Iris pigment epithelial cell (primary cell): ENCODE measurements at regions not wholly inside any gene's neighbourhood (a gene's known extent, or its start where the extent isn't known, plus 50 kb on each side); places are given as distances from the start of the nearest gene placed in this dataset.

Experiments used
- DNase-seq: peaks from one replicate; pipeline ENCODE4 v3.0.0-alpha.2; 2011; ENCODE audit warnings: low read depth

DNA sequence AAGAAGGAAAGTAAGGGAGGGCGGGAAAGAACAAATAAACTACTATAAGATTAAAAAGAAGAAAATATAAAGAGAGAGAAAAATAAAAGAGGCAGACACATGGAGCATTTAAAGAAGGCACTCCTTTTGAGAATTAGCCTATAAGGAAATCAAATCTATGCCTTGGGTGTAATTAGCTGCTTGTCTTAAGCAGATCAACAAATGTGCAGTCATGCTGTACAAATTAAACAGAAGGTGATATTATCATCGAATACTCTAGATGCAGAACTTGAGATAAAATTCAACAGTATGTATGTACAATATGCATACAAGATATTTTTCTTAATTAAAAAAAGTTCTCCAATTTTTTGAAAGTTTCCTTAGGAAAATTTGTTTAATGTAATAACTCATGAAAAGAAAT lies 623.0 kb upstream of the CHORDC1 start:
- no peak for DNase-seq

DNA sequence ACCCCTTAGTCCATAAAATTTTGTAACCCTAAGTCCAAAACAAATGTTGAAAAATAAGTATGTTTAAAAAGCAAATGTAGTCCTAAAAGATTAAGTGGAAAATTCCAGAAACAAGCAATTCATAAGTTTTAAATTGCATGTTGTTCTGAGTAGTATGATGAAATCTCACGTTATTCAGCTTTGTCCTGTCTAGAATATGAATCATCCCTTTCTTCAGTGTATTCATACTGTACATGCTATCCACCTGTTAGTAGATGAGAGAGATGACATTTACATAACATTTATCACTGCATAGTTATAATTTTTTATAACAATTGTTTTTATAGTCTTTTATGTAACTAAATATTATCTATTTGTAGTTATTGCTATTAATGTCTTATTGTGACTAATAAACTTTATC lies 622.3 kb upstream of the CHORDC1 start:
- no peak for DNase-seq

DNA sequence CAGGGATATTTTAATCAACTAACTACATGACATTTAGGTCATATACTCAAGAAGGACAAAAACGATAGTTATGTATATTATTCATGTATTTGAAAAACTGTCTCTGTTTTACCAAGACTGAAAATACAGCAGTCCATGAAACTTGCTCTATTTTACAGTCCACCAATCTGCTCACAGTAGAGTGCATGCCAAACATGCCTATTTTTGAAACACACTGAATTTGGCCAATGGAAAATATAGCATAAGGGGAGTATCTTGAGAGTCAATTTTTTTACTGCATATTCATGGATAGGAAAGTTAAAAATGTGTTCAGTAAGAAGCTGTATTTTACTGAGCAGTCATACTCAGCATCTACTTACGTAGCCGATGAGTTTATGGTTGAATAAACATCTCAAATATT lies 621.2 kb upstream of the CHORDC1 start:
- DNase-seq = no peak

DNA sequence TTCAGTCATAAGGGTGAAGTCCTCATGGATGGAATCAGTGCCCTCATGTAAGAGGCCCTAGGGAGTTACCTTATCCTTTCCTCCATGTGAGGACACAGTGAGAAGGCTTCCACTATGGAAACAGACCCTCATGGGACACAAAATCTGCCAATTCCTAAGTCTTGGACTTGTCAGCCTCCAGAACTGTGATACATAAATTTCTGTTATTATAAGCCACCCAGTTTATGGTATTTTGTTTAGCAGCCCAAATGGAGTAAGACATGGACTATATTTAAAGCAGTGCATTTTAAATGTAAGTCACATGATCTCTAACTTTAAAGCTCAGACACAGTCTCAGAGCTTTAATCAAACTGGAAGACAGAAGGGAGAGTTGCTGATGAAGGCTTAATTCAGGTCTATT lies 619.8 kb upstream of the CHORDC1 start:
- DNase-seq = no peak

DNA sequence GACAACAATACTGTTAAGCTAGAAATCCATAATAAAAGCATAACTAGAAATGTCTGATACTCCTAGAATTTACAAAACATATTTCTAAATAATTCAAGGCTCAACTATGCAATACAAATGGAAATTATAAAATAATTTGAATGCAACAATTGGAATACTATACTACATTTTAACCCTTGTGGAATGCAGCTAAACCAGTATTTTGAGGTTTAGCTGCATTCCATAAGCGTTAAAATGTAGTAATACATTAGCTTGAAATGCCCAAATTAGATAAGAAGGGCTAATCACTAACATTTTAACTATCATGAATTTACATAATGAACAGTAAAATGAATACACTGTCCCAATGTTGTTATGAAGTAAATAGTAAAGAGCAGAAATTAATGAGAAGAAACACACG lies 617.2 kb upstream of the CHORDC1 start:
- no peak for DNase-seq

DNA sequence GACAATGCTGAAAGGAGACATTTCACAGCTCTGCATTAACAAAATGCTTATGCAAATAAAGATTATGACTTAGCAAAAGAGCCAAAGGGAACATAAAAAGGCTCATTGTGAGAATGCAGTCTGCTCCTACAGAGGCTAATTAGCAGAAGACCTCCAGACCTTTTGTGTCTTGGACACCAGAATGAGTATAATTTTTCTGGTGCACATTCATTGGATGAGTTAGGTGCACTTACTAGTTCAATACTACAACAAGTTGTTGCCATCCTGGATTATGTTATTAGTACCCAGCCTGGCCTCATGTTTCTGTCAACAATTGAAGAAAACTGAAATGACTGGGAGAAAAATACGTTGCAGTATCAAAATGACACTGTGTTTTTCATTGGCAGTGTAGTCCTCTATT lies 613.2 kb upstream of the CHORDC1 start:
- no peak for DNase-seq

DNA sequence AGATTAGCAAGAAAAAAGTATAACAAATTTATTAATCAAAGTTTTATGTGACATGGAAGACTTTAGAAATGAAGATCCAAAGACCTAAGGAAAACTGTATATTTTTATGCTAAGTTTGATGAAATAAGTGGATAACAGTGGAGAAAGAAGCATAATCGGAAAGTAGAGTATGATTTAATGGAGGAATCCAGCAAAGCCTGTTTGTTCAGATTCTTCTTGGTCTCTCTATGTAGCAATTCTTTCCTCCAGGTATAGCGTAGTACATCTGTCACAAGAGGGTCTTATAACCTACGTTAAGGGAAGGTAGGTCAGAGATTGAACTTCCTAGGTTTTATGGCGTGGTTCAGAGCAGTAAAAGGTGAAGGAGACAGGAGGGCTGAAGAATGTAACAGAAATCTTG lies 600.6 kb upstream of the CHORDC1 start:
- DNase-seq = no peak

DNA sequence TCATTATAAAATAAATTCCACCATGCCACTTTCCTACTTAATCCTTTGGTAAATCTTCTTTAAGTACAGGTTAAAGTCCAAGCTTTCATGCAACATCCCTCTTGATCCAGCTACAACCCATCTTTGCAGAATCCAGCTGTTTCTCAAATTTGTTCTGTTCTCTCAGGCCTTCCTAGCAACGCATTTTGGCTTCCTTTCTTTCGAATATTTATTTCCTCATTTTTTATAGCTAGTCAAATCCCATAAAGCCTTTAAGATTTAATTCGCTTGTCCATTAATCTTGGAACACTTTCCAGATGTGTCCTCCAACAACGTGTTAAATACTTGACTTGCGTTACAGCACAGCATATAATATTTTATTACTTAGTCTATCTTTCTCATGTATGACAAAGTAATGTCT lies 600.1 kb upstream of the CHORDC1 start:
- DNase-seq = no peak

DNA sequence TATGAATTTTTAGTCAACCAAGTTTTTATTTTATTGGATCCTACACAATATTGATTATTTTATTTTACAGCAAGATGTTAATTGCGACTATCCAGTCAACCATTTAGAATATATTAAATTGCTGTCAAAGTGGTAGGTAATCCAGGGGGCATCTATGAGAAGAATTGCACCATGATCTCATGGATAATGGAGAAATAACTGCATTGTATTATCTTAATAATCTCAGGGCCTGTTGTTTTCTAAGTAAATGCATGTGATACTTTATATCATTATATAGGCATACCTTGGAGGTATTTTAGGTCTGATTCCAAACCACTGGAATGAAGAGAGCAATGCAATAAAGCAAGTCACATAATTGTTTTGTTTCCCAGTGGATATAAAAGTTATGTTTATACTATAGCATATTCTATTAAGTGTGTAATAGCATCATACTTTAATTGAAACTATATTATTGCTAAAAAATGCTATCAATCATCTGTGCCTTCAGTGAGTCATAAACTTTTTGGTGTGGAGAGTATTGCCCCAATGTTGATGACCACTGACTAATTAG lies 595.4 kb upstream of the CHORDC1 start:
- no peak for DNase-seq

DNA sequence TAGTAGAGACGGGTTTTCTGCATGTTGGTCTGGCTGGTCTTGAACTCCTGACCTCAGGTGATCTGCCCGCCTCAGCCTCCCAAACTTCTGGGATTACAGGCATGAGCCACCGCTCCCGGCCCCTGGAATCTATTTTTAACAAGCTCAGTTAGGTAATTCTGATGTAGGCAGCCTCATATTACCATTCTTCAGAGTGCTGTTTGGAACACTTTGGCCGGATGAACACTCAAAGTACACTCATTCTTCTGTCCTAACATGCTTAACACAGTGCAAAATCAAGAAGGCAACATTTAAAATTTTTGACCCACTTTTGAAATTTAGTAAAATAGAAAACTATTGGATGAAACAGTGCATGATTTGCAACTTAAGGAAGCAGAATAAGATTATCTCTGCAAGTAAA lies 586.7 kb upstream of the CHORDC1 start:
- no peak for DNase-seq

DNA sequence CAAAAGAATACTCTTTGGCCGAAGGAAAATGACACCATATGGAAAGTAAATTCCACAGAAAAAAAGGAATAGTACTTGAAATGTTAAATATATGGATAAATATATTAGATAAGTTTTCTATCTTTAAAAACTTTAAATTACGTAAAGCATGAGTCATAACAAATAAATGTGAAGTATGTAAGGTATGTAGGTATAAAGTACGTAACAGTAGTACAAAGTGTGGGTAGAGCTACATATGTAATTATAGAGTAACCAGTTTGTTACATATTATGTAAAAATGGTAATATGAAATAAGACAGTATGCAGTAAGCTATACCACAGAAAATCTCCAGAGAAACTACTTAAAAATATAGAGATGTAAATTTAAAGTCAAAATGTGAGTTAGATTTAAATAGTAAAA lies 582.3 kb upstream of the CHORDC1 start:
- peak; percentile 0 for DNase-seq

DNA sequence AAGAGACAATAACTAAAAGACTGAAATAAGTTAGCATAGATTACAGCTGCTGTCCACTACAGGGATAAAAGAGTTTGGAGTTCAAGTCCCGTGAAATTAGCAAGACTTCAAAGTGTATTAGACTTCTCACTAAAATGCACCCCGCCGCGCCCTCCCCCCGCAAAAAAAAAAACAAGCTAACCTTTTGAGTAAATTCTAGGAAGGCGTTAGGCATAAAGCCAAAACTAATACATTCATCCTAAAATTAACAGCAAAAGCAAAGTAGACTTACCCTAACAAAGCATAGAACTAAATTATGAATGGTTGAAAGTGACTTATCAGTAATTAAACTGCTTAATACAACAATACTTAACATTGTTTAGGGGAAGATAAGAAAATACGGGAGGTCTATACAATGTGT lies 581.0 kb upstream of the CHORDC1 start:
- DNase-seq = no peak

DNA sequence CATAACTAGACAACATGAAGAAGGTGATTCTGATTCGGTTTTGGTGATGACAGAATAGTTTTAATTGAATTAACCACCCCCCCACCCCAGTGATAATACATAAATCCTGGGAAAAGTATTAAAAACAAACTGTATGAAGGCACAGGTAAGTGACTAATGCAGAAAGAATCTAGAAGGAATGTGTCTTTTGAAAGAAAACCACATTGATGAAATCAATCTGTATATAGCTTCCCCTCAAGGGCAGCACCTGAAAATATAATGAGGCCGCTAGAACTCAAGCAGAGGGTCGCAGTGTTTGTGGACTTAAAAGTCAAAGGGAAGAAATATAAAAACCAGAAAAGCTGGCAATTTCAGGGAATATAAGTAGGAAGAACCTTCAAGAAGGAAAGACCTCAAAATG lies 580.5 kb upstream of the CHORDC1 start:
- peak; percentile 0 for DNase-seq

DNA sequence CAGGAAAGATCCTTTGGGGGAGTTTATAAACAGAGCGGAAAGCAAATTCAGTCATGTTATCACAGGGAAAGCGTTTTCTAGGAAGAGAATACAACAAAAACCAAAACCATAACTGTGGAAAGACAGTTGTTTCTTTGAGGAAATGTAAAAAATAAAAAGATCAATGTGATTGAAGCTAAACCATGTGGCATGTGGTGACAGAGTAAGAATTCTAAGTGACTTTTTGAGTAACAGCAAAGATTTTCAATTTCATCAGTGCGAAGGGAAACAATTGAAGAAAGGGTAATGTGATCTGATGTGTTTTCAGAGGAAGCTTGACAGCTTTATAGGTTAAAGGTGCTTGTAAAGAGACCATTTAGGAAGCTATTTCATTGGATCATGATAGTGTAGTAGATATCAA lies 575.9 kb upstream of the CHORDC1 start:
- no peak for DNase-seq

DNA sequence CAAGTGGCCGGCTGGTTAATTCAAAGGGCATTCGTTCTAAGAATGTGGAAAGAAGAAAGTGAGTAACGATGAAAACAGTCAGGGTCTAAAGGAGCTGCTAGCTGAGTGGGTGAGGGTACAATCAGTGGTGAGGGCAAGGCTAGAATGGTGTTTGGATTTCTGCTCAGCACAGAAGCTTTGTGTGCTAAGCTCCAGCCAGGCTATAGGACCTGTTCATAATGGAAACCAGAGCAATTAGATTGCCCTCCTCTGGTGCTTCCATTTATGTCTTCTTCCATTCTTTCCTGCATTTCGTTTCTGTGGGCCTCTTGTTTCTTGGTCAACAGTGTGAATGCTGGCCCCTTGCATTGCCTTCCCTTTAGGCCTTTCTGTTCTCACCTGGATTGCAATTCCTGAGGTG lies 572.9 kb upstream of the CHORDC1 start:
- no peak for DNase-seq

DNA sequence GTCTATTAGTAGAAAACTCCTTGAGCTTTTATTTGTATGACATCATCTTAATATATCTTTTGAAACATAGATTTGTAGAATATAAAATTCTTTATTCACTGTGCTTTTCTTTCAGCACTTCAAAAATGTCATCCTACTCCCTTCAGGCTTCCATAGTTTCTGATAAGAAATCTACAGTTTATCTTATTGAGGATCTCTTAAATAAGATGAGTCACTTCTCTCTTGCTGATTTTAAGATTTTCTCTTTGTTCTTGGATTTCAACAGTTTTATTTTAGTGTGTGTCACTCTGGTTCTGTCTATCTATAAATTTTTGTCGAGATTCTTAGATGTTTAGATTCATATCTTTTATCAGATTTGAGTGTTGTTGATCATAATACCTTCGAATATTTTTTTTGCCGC lies 566.1 kb upstream of the CHORDC1 start:
- no peak for DNase-seq

DNA sequence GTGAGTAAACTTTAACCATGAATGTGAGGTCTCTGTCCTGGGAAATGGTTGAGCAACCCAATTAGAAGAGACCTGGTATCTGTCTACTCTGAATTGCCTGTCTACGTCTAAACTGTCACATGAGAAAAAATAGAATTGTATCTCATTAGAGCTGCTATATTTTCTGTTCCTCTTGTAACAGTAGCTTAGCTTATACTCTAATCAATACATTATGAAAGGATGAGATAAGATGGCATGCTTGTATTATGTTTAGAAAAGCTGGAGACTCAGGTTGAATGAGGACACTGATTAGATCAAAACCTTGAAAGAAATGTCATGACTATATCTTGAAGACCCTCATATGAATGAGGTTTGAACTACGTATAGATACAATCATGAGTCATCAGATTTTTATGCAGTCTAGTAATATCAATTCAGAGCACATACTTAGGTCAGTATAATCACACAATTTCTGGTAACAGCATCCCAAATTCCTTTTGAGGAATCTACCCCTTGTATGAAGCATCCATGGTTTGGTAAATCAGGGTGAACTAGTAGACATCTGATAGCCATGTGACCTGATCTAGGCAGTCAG lies 561.5 kb upstream of the CHORDC1 start:
- no peak for DNase-seq

DNA sequence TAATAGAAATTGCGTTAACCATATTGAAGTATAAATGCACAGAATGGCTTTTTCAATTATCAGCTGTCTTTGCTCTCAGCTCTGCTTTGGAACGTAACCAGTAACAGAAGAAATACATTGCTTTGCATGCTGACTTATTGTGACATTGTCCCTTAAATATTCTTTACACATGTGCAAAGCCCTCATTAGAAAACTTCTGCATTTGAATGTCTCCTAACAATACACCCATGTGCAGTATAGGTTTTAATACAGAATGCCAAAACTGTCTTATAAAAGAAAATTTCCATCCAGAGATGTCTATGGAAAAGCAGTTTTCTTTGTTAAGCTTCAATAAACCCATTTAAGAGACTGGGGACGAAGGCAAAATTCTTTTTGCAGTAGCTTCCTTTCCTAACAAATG lies 560.3 kb upstream of the CHORDC1 start:
- DNase-seq = no peak

DNA sequence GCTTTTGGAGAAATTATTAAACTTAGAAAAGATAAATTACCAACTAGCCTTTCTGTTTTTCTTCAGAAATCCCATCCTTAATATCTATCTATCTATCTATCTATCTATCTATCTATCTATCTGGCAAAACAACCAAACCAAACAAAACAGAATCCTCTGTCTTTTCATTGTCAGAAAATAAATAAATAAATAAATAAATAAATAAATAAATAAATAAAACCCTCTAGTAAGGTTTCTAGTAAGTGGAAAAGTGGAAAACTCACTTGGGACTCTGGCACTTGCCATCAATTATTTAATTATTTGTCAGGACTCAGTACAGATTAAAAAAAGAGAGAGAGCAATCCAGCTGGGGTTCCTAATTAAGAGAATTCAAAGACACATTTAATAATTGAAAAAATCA lies 556.2 kb upstream of the CHORDC1 start:
- DNase-seq = no peak

DNA sequence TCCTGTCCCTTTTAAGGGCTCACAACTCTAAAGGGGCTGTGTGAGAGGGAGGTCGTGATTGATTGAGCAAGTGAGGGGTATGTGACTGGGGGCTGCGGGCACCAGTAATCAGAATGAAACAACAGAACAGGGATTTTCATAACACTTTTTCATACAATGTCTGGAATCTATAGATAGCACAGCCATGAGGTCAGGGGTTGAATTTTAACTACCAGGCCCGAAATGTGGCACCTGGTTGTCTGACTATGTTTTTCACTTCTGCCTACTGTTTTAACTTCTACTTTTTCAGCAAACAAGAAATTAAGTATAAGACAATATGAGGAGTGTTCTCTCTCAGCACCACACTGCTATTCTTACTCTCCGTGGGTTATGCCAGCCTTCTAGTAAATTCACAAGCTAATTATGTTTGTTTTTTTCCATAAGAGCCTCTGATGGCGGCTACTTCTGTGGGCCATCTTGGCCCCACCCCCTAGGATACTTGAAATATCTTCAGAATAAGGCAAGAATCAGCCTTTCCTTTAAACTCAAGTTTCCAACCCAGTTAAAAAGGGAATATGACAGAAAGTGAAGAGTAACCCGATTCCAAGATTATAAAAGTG lies 552.8 kb upstream of the CHORDC1 start:
- DNase-seq = no peak

DNA sequence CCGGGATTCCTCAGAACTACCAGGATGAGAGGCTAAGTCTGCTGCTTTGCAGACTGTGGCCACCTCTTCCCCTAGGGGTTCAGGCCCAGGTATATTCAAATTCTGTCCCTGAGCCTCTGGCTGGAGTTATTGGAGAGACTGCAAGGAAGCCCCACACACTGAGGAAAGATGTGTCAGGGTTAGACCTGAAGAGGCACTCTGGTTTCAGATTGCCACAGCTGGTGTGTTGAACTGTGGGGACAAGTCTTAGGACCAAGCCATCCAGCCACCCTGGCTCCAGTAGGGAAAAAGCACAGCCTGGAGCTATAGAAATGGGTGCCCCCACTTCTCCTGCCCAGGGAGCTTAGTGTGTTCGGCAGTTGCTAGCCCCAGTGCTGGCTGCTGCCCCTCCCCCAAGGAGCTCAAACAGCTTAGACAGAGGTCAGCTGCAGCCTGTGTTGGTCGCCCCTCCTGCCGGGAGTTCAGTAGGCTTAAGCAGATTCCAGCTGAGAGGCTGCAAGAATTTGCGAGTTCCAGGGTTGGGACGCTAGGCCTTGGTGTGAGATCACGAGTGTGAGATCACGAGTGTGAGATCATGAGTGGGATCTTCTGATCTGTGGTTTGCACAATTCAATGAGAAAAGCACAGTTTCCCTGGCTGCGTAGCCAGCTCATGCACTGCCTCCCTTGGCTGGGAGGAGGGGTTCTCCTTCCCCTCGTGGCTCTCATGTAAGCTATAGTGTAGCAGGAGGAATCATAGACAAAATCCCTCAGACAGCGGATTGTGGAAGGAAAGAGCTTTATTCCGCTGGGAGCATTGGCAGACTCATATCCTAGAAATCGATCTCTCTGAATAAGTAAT lies 552.1 kb upstream of the CHORDC1 start:
- no peak for DNase-seq

DNA sequence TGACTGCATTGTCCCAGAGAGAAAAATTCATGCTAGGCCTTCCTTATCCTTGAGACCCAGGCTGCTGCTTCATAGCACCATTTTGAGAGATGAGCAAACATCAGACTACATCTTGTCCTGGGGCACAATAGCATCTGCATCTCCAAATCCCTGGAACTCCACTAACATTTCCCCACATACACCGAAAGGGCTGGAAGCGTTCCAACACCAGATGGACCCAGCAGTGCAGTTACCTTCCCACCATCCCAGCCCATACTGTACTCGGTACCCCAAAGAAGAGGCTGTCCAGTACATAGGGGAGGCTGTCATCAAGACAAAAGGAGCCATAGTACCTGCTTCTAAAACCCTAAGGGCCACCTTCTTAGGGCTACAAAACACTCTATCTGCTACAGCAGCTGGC lies 547.2 kb upstream of the CHORDC1 start:
- no peak for DNase-seq

DNA sequence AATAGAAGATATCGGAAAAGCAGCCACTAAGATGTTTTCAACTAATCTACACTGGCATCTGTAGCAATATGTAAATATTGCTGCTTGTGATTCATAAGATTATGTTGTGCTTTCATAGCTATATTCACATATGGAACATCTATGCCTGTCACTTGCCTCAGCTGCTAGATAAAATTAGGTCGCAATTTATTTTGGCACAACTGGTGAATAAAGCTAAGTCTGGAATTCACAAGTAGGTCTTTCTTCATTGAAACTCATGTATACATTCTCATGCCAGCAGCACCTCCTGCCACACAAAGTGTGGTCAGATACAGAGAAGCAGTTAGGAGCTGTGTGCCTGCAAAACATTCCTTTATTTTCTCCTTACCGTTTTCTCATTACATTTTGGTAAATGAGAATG lies 543.3 kb upstream of the CHORDC1 start:
- DNase-seq = no peak
